IPS-15b (cell line): ENCODE measurements at regions not wholly inside any gene's neighbourhood (a gene's known extent, or its start where the extent isn't known, plus 50 kb on each side); places are given as distances from the start of the nearest gene placed in this dataset.
"Not testable (repeated sequence)": the region's sequence is repeated elsewhere in the genome, so short reads cannot be mapped to it uniquely, and the experiment has no call there.

ENCODE experiments used
- H3K27me3 ChIP-seq: one replicate; pipeline ENCODE4 v1.6.1; 2013; ENCODE audit warnings: low read length; ENCODE audit not compliant: control insufficient read depth, insufficient read depth
- H3K36me3 ChIP-seq: one replicate; pipeline ENCODE4 v1.6.1; 2013; ENCODE audit warnings: low read length; ENCODE audit not compliant: control insufficient read depth, insufficient read depth
- H3K4me1 ChIP-seq: one replicate; pipeline ENCODE4 v1.6.1; 2013; ENCODE audit warnings: mild to moderate bottlenecking, low read length; ENCODE audit not compliant: control insufficient read depth, insufficient read depth
- H3K4me3 ChIP-seq: one replicate; pipeline ENCODE4 v1.5.1; 2013; ENCODE audit warnings: low read depth, low read length
- H3K9ac ChIP-seq: one replicate; pipeline ENCODE4 v1.6.1; 2013; ENCODE audit warnings: low read depth, mild to moderate bottlenecking, low read length
- H3K9me3 ChIP-seq: one replicate; pipeline ENCODE4 v1.6.1; 2013; ENCODE audit warnings: mild to moderate bottlenecking, low read length; ENCODE audit not compliant: control insufficient read depth, insufficient read depth

- Histone ChIP-seq H3K27me3 (no peaks in the 10 kb centered on the region), H3K9ac (no peak overlapping the region), H3K36me3 (no peaks in the 10 kb centered on the region), H3K9me3 (no peaks in the 10 kb centered on the region), H3K4me3 (no peak overlapping the region), H3K4me1 (peaks cover 8% of the 10 kb centered on the region)
Observed at GRCh38 chr5:51625224-51625968, 242.1 kb downstream of the ISL1 start.

DNA sequence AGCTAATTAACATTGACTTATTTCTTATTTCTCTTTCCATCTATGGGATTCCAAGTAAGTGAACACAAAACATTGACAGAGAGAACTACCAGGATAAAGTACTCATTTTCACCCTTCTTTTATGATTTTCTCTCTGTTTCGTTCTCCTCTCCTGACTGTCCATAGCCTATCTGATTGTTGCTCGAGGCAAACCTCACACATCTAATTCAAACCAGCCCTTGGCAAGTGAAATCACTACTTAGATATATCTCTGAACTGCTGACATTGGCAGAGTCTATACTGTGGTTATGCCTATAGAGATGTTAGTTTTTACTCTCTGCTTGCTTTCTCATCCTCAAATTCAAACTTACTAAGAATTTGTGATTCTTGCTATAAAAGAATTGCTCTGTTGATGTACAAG, 248.8 kb downstream of the ISL1 start:
- no peak overlapping the region for H3K9ac ChIP-seq
- no peaks in the 10 kb centered on the region for H3K27me3 ChIP-seq
- no peaks in the 10 kb centered on the region for H3K9me3 ChIP-seq
- no peaks in the 10 kb centered on the region for H3K4me1 ChIP-seq
- no peak overlapping the region for H3K4me3 ChIP-seq
- H3K36me3 ChIP-seq, result no peaks in the 10 kb centered on the region

GRCh38 chr5:51632793-51633192, 249.5 kb downstream of the ISL1 start:
- H3K4me3 ChIP-seq, result no peak overlapping the region
- no peak overlapping the region for H3K9ac ChIP-seq
- no peaks in the 10 kb centered on the region for H3K9me3 ChIP-seq
- no peaks in the 10 kb centered on the region for H3K36me3 ChIP-seq
- H3K27me3 ChIP-seq, result no peaks in the 10 kb centered on the region
- H3K4me1 ChIP-seq, result no peaks in the 10 kb centered on the region

- H3K27me3 ChIP-seq, H3K9ac ChIP-seq, H3K9me3 ChIP-seq, H3K4me3 ChIP-seq, H3K36me3 ChIP-seq, H3K4me1 ChIP-seq: not testable (repeated sequence)
Observed at GRCh38 chr5:51636973-51637372, 253.7 kb downstream of the ISL1 start.

DNA sequence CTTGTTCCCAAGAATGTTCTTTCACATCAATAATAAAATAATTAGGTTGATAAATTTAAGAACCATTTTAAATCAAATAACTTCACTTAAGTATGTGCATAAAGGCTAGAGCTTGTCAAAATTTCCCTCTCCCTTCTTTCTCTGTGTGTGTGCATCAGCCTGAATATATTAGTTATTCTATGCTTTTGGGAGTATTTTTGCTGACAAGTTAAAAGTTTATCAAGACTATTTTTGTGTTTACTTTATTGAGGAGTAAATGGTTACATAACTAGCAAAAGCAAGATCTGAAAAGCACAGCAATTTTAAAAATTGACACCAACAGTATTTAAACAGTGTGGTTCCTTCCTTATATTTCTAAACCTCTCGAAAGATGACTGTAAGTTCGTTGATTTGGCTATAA, 261.7 kb downstream of the ISL1 start:
- Histone ChIP-seq H3K4me1 (no peaks in the 10 kb centered on the region), H3K27me3 (no peaks in the 10 kb centered on the region), H3K36me3 (no peaks in the 10 kb centered on the region), H3K9me3 (no peaks in the 10 kb centered on the region), H3K9ac (no peak overlapping the region), H3K4me3 (no peak overlapping the region)

GRCh38 chr5:51646482-51646881, 263.2 kb downstream of the ISL1 start:
- H3K9me3 ChIP-seq, result no peaks in the 10 kb centered on the region
- no peaks in the 10 kb centered on the region for H3K36me3 ChIP-seq
- H3K4me3 ChIP-seq, result no peak overlapping the region
- H3K4me1 ChIP-seq, result no peaks in the 10 kb centered on the region
- H3K27me3 ChIP-seq, result no peaks in the 10 kb centered on the region
- H3K9ac ChIP-seq, result no peak overlapping the region

GRCh38 chr5:51650824-51651223, 267.6 kb downstream of the ISL1 start:
- no peaks in the 10 kb centered on the region for H3K4me1 ChIP-seq
- no peaks in the 10 kb centered on the region for H3K9me3 ChIP-seq
- H3K36me3 ChIP-seq, result no peaks in the 10 kb centered on the region
- H3K27me3 ChIP-seq, result no peaks in the 10 kb centered on the region
- H3K4me3 ChIP-seq, result no peak overlapping the region
- no peak overlapping the region for H3K9ac ChIP-seq

GRCh38 chr5:51651476-51651875, 268.2 kb downstream of the ISL1 start:
- Histone ChIP-seq H3K27me3 (no peaks in the 10 kb centered on the region), H3K36me3 (no peaks in the 10 kb centered on the region), H3K9ac (no peak overlapping the region), H3K9me3 (no peaks in the 10 kb centered on the region), H3K4me1 (no peaks in the 10 kb centered on the region), H3K4me3 (no peak overlapping the region)

DNA sequence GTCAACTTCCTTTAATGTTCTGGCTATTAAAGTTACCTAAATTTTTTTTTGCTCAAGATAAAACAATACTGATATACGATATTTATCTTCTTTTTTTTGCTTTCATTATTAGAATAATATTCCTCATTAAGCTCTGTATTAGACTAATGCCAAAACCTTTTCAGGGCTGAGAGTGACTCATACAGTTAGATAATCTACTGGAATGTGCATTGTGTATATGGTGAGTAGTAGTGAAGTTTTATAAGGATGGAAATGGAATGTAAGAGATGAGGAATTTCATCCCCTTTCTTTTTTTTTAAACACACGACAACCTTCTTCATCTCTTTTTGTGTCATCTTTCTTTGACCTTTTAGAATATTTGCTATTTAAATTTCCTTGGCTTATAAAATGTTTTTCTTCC, 268.6 kb downstream of the ISL1 start:
- Histone ChIP-seq H3K36me3 (no peaks in the 10 kb centered on the region), H3K27me3 (no peaks in the 10 kb centered on the region), H3K4me1 (no peaks in the 10 kb centered on the region), H3K9me3 (no peaks in the 10 kb centered on the region), H3K4me3 (no peak overlapping the region), H3K9ac (no peak overlapping the region)

GRCh38 chr5:51652980-51653379, 269.7 kb downstream of the ISL1 start:
- Histone ChIP-seq H3K9ac (no peak overlapping the region), H3K4me1 (no peaks in the 10 kb centered on the region)

GRCh38 chr5:51657340-51658240, 274.3 kb downstream of the ISL1 start:
- H3K4me3 ChIP-seq, result no peak overlapping the region
- H3K9me3 ChIP-seq, result no peaks in the 10 kb centered on the region
- H3K36me3 ChIP-seq, result no peaks in the 10 kb centered on the region
- no peak overlapping the region for H3K9ac ChIP-seq
- no peaks in the 10 kb centered on the region for H3K27me3 ChIP-seq
- no peaks in the 10 kb centered on the region for H3K4me1 ChIP-seq

More at GRCh38 chr5:51652980-51653379, 269.7 kb downstream of the ISL1 start:
- Histone ChIP-seq H3K27me3 (no peaks in the 10 kb centered on the region), H3K36me3 (no peaks in the 10 kb centered on the region), H3K4me3 (no peak overlapping the region), H3K9me3 (no peaks in the 10 kb centered on the region)
